ENCODE measurements at regions not wholly inside any gene's neighbourhood (a gene's known extent, or its start where the extent isn't known, plus 50 kb on each side); places are given as distances from the start of the nearest gene placed in this dataset.
A peak's percentile ranks its signal among the peaks of the same experiment; 100 is the strongest.

- no peaks in the 10 kb centered on the region for H3K36me3 ChIP-seq (ENCODE audit: insufficient read depth, low read length)
- no peak overlapping the region for H3K4me3 ChIP-seq (ENCODE audit: insufficient read depth, low read length)
- no peak overlapping the region for H2AFZ ChIP-seq (ENCODE audit: low read length)
- H3K4me2 ChIP-seq (ENCODE audit: insufficient read depth, low read length): no peak overlapping the region
- DNase-seq (ENCODE audit: insufficient read length, low spot score, missing footprints): no peak
- no peaks in the 10 kb centered on the region for H3K27me3 ChIP-seq (ENCODE audit: insufficient read depth, low read length)
- no peak for TF ChIP-seq CTCF (IDR thresholded peaks at IDR 0.05; ENCODE audit: extremely low read depth, low read depth, low read length)
- no peaks in the 10 kb centered on the region for H4K20me1 ChIP-seq (ENCODE audit: insufficient read depth, low read length)
- H3K4me1 ChIP-seq (ENCODE audit: insufficient read depth, low read length): no peaks in the 10 kb centered on the region
- no peak overlapping the region for H3K27ac ChIP-seq (ENCODE audit: low read depth, low read length)
- H3K79me2 ChIP-seq (ENCODE audit: insufficient read depth, low read length): no peaks in the 10 kb centered on the region
- peaks cover 3% of the 10 kb centered on the region for H3K9me3 ChIP-seq (ENCODE audit: low read depth, low read length)
These were observed 248.0 kb downstream of the DAD1 start for GRCh38 chr14:22341049-22341448.

- Histone ChIP-seq H3K4me2 (ENCODE audit: insufficient read depth, low read length) (no peak overlapping the region), H4K20me1 (ENCODE audit: insufficient read depth, low read length) (no peaks in the 10 kb centered on the region), H3K27me3 (ENCODE audit: insufficient read depth, low read length) (no peaks in the 10 kb centered on the region), H3K4me3 (ENCODE audit: insufficient read depth, low read length) (no peak overlapping the region), H3K27ac (ENCODE audit: low read depth, low read length) (no peak overlapping the region), H3K79me2 (ENCODE audit: insufficient read depth, low read length) (no peaks in the 10 kb centered on the region), H3K4me1 (ENCODE audit: insufficient read depth, low read length) (no peaks in the 10 kb centered on the region), H2AFZ (ENCODE audit: low read length) (no peak overlapping the region), H3K36me3 (ENCODE audit: insufficient read depth, low read length) (no peaks in the 10 kb centered on the region), H3K9me3 (ENCODE audit: low read depth, low read length) (peaks cover 2% of the 10 kb centered on the region)
- DNase-seq (ENCODE audit: insufficient read length, low spot score, missing footprints): peak; percentile 52
- no peak for TF ChIP-seq CTCF (IDR thresholded peaks at IDR 0.05; ENCODE audit: extremely low read depth, low read depth, low read length)
These were observed 249.9 kb downstream of the DAD1 start for GRCh38 chr14:22338917-22339715.

GRCh38 chr14:22338381-22338780, 250.6 kb downstream of the DAD1 start:
- H4K20me1 ChIP-seq (ENCODE audit: insufficient read depth, low read length): no peaks in the 10 kb centered on the region
- no peak overlapping the region for H3K27ac ChIP-seq (ENCODE audit: low read depth, low read length)
- no peaks in the 10 kb centered on the region for H3K4me1 ChIP-seq (ENCODE audit: insufficient read depth, low read length)
- DNase-seq (ENCODE audit: insufficient read length, low spot score, missing footprints): no peak
- no peaks in the 10 kb centered on the region for H3K36me3 ChIP-seq (ENCODE audit: insufficient read depth, low read length)
- no peaks in the 10 kb centered on the region for H3K79me2 ChIP-seq (ENCODE audit: insufficient read depth, low read length)
- no peak overlapping the region for H2AFZ ChIP-seq (ENCODE audit: low read length)
- H3K9me3 ChIP-seq (ENCODE audit: low read depth, low read length): no peaks in the 10 kb centered on the region
- no peak overlapping the region for H3K4me3 ChIP-seq (ENCODE audit: insufficient read depth, low read length)
- H3K4me2 ChIP-seq (ENCODE audit: insufficient read depth, low read length): no peak overlapping the region
- H3K27me3 ChIP-seq (ENCODE audit: insufficient read depth, low read length): no peaks in the 10 kb centered on the region
- TF ChIP-seq CTCF (IDR thresholded peaks at IDR 0.05; ENCODE audit: extremely low read depth, low read depth, low read length): no peak

GRCh38 chr14:22337938-22338337, 251.1 kb downstream of the DAD1 start:
- no peak overlapping the region for H3K27ac ChIP-seq (ENCODE audit: low read depth, low read length)
- H3K79me2 ChIP-seq (ENCODE audit: insufficient read depth, low read length): no peaks in the 10 kb centered on the region
- H3K27me3 ChIP-seq (ENCODE audit: insufficient read depth, low read length): no peaks in the 10 kb centered on the region
- TF ChIP-seq CTCF (IDR thresholded peaks at IDR 0.05; ENCODE audit: extremely low read depth, low read depth, low read length): no peak
- H3K4me2 ChIP-seq (ENCODE audit: insufficient read depth, low read length): no peak overlapping the region
- no peak overlapping the region for H3K4me3 ChIP-seq (ENCODE audit: insufficient read depth, low read length)
- no peak for DNase-seq (ENCODE audit: insufficient read length, low spot score, missing footprints)
- no peaks in the 10 kb centered on the region for H4K20me1 ChIP-seq (ENCODE audit: insufficient read depth, low read length)
- H3K36me3 ChIP-seq (ENCODE audit: insufficient read depth, low read length): no peaks in the 10 kb centered on the region
- H3K4me1 ChIP-seq (ENCODE audit: insufficient read depth, low read length): no peaks in the 10 kb centered on the region
- H2AFZ ChIP-seq (ENCODE audit: low read length): no peak overlapping the region
- no peaks in the 10 kb centered on the region for H3K9me3 ChIP-seq (ENCODE audit: low read depth, low read length)

Data from osteoblast (primary cell).